ENCODE measurements at regions not wholly inside any gene's neighbourhood (a gene's known extent, or its start where the extent isn't known, plus 50 kb on each side); places are given as distances from the start of the nearest gene placed in this dataset.

- Histone ChIP-seq H3K27me3 (ENCODE audit: control insufficient read depth, insufficient read depth, low read length) (no peaks in the 10 kb centered on the region), H4K20me1 (ENCODE audit: control insufficient read depth, extremely low read depth, insufficient read depth, low read length) (no peaks in the 10 kb centered on the region), H3K79me2 (ENCODE audit: control insufficient read depth, insufficient read depth, low read length) (no peaks in the 10 kb centered on the region), H3K9ac (ENCODE audit: insufficient read depth, low read length) (no peak overlapping the region), H3K27ac (ENCODE audit: insufficient read depth, low read length) (no peak overlapping the region), H3K4me3 (replicated peaks in 1 of 4; ENCODE audit: control extremely low read depth in 1 of 4, insufficient read depth in 1 of 4, low read depth in 3 of 4, low read length in 4 of 4) (no peak overlapping the region), H3K36me3 (ENCODE audit: control insufficient read depth, insufficient read depth, low read length) (no peaks in the 10 kb centered on the region), H3K9me3 (ENCODE audit: control insufficient read depth, insufficient read depth, low read depth, low read length) (no peaks in the 10 kb centered on the region), H3K4me2 (ENCODE audit: extremely low read depth, insufficient read depth, low read length) (no peak overlapping the region), H3K4me1 (ENCODE audit: control insufficient read depth, extremely low read depth, insufficient read depth, low read length) (no peaks in the 10 kb centered on the region), H2AFZ (ENCODE audit: low read length) (no peak overlapping the region)
- DNase-seq (ENCODE audit: low read depth in 2 of 2) = no peak
- TF ChIP-seq CTCF (conservative IDR thresholded peaks at IDR 0.05 in 1 of 2, IDR thresholded peaks at IDR 0.05 in 1 of 2; ENCODE audit: low read depth in 1 of 2, low read length in 2 of 2) (no peak), EZH2 (IDR thresholded peaks at IDR 0.05; ENCODE audit: low read length, missing control alignments) (no peak)
Observed at GRCh38 chr2:102927854-102928267, 166.0 kb downstream of the TMEM182 start.

GRCh38 chr2:102929721-102930120, 167.9 kb downstream of the TMEM182 start:
- no peak overlapping the region for H3K4me2 ChIP-seq (ENCODE audit: extremely low read depth, insufficient read depth, low read length)
- H3K9me3 ChIP-seq (ENCODE audit: control insufficient read depth, insufficient read depth, low read depth, low read length) = no peaks in the 10 kb centered on the region
- H3K4me1 ChIP-seq (ENCODE audit: control insufficient read depth, extremely low read depth, insufficient read depth, low read length) = no peaks in the 10 kb centered on the region
- H3K36me3 ChIP-seq (ENCODE audit: control insufficient read depth, insufficient read depth, low read length) = no peaks in the 10 kb centered on the region
- H3K27ac ChIP-seq (ENCODE audit: insufficient read depth, low read length) = no peak overlapping the region
- H3K79me2 ChIP-seq (ENCODE audit: control insufficient read depth, insufficient read depth, low read length) = no peaks in the 10 kb centered on the region
- no peak overlapping the region for H2AFZ ChIP-seq (ENCODE audit: low read length)
- DNase-seq (ENCODE audit: low read depth in 2 of 2) = no peak
- no peaks in the 10 kb centered on the region for H3K27me3 ChIP-seq (ENCODE audit: control insufficient read depth, insufficient read depth, low read length)
- no peak overlapping the region for H3K9ac ChIP-seq (ENCODE audit: insufficient read depth, low read length)
- no peak overlapping the region for H3K4me3 ChIP-seq (replicated peaks in 1 of 4; ENCODE audit: control extremely low read depth in 1 of 4, insufficient read depth in 1 of 4, low read depth in 3 of 4, low read length in 4 of 4)
- no peaks in the 10 kb centered on the region for H4K20me1 ChIP-seq (ENCODE audit: control insufficient read depth, extremely low read depth, insufficient read depth, low read length)
- no peak for TF ChIP-seq EZH2 (IDR thresholded peaks at IDR 0.05; ENCODE audit: low read length, missing control alignments)
- no peak for TF ChIP-seq CTCF (conservative IDR thresholded peaks at IDR 0.05 in 1 of 2, IDR thresholded peaks at IDR 0.05 in 1 of 2; ENCODE audit: low read depth in 1 of 2, low read length in 2 of 2)

- Histone ChIP-seq H3K4me2 (ENCODE audit: extremely low read depth, insufficient read depth, low read length) (no peak overlapping the region), H4K20me1 (ENCODE audit: control insufficient read depth, extremely low read depth, insufficient read depth, low read length) (no peaks in the 10 kb centered on the region), H3K4me1 (ENCODE audit: control insufficient read depth, extremely low read depth, insufficient read depth, low read length) (no peaks in the 10 kb centered on the region), H3K79me2 (ENCODE audit: control insufficient read depth, insufficient read depth, low read length) (no peaks in the 10 kb centered on the region), H3K36me3 (ENCODE audit: control insufficient read depth, insufficient read depth, low read length) (no peaks in the 10 kb centered on the region), H3K9me3 (ENCODE audit: control insufficient read depth, insufficient read depth, low read depth, low read length) (no peaks in the 10 kb centered on the region), H3K27ac (ENCODE audit: insufficient read depth, low read length) (no peak overlapping the region), H3K27me3 (ENCODE audit: control insufficient read depth, insufficient read depth, low read length) (no peaks in the 10 kb centered on the region), H3K4me3 (replicated peaks in 1 of 4; ENCODE audit: control extremely low read depth in 1 of 4, insufficient read depth in 1 of 4, low read depth in 3 of 4, low read length in 4 of 4) (no peak overlapping the region), H2AFZ (ENCODE audit: low read length) (no peak overlapping the region), H3K9ac (ENCODE audit: insufficient read depth, low read length) (no peak overlapping the region)
- DNase-seq (ENCODE audit: low read depth in 2 of 2) = no peak
- TF ChIP-seq CTCF (conservative IDR thresholded peaks at IDR 0.05 in 1 of 2, IDR thresholded peaks at IDR 0.05 in 1 of 2; ENCODE audit: low read depth in 1 of 2, low read length in 2 of 2) (no peak), EZH2 (IDR thresholded peaks at IDR 0.05; ENCODE audit: low read length, missing control alignments) (no peak)
Observed at GRCh38 chr2:102932501-102932900, 170.7 kb downstream of the TMEM182 start.

All from fibroblast of lung (primary cell).